ENCODE measurements at regions not wholly inside any gene's neighbourhood (a gene's known extent, or its start where the extent isn't known, plus 50 kb on each side); places are given as distances from the start of the nearest gene placed in this dataset.

DNA sequence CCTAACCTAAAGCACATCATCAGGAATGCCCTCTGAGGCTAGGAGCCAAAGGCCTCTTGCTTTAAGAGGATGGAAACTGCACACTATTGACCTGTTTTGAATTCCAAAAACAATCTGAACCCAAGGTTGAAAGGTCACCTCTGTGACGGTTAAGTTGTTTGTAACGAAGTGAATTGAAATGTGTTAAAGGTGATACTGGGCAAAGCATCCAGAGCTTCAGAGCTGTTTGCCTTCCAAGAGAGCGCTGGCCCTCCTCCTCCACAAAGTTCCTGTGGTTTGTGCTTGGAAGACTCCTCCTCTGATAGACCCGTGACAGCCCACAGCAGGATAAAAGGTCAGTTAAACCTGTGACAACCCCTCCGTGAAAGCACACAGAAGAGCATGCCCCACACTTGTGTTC lies 133.7 kb upstream of the CTTNBP2 start:
- TF ChIP-seq JUND (IDR thresholded peaks at IDR 0.05) (peak in 1 of 2 donors; percentile 70), RAD21 (IDR thresholded peaks at IDR 0.05) (peak in 1 of 2 donors; percentile 40), EGR1 (IDR thresholded peaks at IDR 0.05; ENCODE audit: low read depth in 2 of 2) (no peak), YY1 (IDR thresholded peaks at IDR 0.05) (peak; percentile 60), REST (IDR thresholded peaks at IDR 0.05) (peak; percentile 28), HNF4G (IDR thresholded peaks at IDR 0.05) (peak; percentile 22), HNF4A (conservative IDR thresholded peaks at IDR 0.05) (peak; percentile 81 to 89), FOXA1 (IDR thresholded peaks at IDR 0.05) (no peak), RXRA (IDR thresholded peaks at IDR 0.05) (peak; percentile 83 to 94), GABPA (IDR thresholded peaks at IDR 0.05 in 1 of 2, conservative IDR thresholded peaks at IDR 0.05 in 1 of 2) (no peak), CTCF (IDR thresholded peaks at IDR 0.05; ENCODE audit: low read depth, low read length, missing input control) (no peak), TAF1 (conservative IDR thresholded peaks at IDR 0.05) (no peak), ZBTB33 (IDR thresholded peaks at IDR 0.05) (peak; percentile 44), NR2F2 (IDR thresholded peaks at IDR 0.05) (peak; percentile 48), FOXA2 (IDR thresholded peaks at IDR 0.05) (peak; percentile 37), SP1 (IDR thresholded peaks at IDR 0.05) (peak; percentile 78), ATF3 (IDR thresholded peaks at IDR 0.05) (no peak)
- TF ChIP-seq, protein P1, sequence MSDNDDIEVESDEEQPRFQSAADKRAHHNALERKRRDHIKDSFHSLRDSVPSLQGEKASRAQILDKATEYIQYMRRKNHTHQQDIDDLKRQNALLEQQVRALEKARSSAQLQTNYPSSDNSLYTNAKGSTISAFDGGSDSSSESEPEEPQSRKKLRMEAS (IDR thresholded peaks at IDR 0.05): peak; percentile 45
- 27% methylated on average over 5 of the region's 5 CpGs for WGBS
- DNase-seq (ENCODE audit: low spot score): peak; percentile 38
- Histone ChIP-seq H3K9ac (ENCODE audit: low read depth in 1 of 2, low read length in 2 of 2) (no peak overlapping the region), H3K4me1 (ENCODE audit: control insufficient read depth in 4 of 4, insufficient read depth in 4 of 4, low read length in 3 of 4) (peaks cover 0 to 3% (median 0%) of the 10 kb centered on the region in 4 donors), H3K27ac (ENCODE audit: low read depth in 1 of 2, low read length in 2 of 2) (peak overlapping the region in 1 of 2 donors; percentile 28), H3K36me3 (ENCODE audit: control insufficient read depth in 4 of 4, insufficient read depth in 3 of 4, low read depth in 1 of 4, low read length in 3 of 4) (no peaks in the 10 kb centered on the region), H3K9me3 (ENCODE audit: control insufficient read depth in 4 of 4, low read length in 3 of 4) (no peaks in the 10 kb centered on the region), H3K27me3 (ENCODE audit: control insufficient read depth in 4 of 4, insufficient read depth in 4 of 4, low read length in 3 of 4) (no peaks in the 10 kb centered on the region), H3K4me3 (ENCODE audit: low read depth in 1 of 3, low read length in 3 of 3) (no peak overlapping the region)

Measured in liver (tissue), 8 donors.